ENCODE measurements at regions not wholly inside any gene's neighbourhood (a gene's known extent, or its start where the extent isn't known, plus 50 kb on each side); places are given as distances from the start of the nearest gene placed in this dataset.

- TF ChIP-seq ZFHX2 (tag by site-specific recombination; conservative IDR thresholded peaks at IDR 0.05), result no peak
- TF ChIP-seq, protein P1, sequence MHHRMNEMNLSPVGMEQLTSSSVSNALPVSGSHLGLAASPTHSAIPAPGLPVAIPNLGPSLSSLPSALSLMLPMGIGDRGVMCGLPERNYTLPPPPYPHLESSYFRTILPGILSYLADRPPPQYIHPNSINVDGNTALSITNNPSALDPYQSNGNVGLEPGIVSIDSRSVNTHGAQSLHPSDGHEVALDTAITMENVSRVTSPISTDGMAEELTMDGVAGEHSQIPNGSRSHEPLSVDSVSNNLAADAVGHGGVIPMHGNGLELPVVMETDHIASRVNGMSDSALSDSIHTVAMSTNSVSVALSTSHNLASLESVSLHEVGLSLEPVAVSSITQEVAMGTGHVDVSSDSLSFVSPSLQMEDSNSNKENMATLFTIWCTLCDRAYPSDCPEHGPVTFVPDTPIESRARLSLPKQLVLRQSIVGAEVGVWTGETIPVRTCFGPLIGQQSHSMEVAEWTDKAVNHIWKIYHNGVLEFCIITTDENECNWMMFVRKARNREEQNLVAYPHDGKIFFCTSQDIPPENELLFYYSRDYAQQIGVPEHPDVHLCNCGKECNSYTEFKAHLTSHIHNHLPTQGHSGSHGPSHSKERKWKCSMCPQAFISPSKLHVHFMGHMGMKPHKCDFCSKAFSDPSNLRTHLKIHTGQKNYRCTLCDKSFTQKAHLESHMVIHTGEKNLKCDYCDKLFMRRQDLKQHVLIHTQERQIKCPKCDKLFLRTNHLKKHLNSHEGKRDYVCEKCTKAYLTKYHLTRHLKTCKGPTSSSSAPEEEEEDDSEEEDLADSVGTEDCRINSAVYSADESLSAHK (tag by site-specific recombination; IDR thresholded peaks at IDR 0.05), result no peak
- TF ChIP-seq, protein P2, sequence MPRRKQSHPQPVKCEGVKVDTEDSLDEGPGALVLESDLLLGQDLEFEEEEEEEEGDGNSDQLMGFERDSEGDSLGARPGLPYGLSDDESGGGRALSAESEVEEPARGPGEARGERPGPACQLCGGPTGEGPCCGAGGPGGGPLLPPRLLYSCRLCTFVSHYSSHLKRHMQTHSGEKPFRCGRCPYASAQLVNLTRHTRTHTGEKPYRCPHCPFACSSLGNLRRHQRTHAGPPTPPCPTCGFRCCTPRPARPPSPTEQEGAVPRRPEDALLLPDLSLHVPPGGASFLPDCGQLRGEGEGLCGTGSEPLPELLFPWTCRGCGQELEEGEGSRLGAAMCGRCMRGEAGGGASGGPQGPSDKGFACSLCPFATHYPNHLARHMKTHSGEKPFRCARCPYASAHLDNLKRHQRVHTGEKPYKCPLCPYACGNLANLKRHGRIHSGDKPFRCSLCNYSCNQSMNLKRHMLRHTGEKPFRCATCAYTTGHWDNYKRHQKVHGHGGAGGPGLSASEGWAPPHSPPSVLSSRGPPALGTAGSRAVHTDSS (tag by site-specific recombination; IDR thresholded peaks at IDR 0.05), result no peak
- TF ChIP-seq, protein P3, sequence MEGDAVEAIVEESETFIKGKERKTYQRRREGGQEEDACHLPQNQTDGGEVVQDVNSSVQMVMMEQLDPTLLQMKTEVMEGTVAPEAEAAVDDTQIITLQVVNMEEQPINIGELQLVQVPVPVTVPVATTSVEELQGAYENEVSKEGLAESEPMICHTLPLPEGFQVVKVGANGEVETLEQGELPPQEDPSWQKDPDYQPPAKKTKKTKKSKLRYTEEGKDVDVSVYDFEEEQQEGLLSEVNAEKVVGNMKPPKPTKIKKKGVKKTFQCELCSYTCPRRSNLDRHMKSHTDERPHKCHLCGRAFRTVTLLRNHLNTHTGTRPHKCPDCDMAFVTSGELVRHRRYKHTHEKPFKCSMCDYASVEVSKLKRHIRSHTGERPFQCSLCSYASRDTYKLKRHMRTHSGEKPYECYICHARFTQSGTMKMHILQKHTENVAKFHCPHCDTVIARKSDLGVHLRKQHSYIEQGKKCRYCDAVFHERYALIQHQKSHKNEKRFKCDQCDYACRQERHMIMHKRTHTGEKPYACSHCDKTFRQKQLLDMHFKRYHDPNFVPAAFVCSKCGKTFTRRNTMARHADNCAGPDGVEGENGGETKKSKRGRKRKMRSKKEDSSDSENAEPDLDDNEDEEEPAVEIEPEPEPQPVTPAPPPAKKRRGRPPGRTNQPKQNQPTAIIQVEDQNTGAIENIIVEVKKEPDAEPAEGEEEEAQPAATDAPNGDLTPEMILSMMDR (tag by site-specific recombination; IDR thresholded peaks at IDR 0.05), result no peak
- no peak for TF ChIP-seq ZNF555 (tag by site-specific recombination; conservative IDR thresholded peaks at IDR 0.05)
- TF ChIP-seq, protein P4, sequence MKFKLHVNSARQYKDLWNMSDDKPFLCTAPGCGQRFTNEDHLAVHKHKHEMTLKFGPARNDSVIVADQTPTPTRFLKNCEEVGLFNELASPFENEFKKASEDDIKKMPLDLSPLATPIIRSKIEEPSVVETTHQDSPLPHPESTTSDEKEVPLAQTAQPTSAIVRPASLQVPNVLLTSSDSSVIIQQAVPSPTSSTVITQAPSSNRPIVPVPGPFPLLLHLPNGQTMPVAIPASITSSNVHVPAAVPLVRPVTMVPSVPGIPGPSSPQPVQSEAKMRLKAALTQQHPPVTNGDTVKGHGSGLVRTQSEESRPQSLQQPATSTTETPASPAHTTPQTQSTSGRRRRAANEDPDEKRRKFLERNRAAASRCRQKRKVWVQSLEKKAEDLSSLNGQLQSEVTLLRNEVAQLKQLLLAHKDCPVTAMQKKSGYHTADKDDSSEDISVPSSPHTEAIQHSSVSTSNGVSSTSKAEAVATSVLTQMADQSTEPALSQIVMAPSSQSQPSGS (tag by site-specific recombination; IDR thresholded peaks at IDR 0.05; ENCODE audit: low read depth), result no peak
- TF ChIP-seq ZNF24 (tag by site-specific recombination; IDR thresholded peaks at IDR 0.05), result no peak
- no peak for TF ChIP-seq SP2 (tag by site-specific recombination; IDR thresholded peaks at IDR 0.05)
- no peak for TF ChIP-seq ZBTB21 (tag by site-specific recombination; IDR thresholded peaks at IDR 0.05)
Measured at GRCh38 chr3:18780959-18781358, 355.8 kb upstream of the SATB1 start.

All from HEK293 (cell line).